GM12874 (cell line): ENCODE measurements at regions not wholly inside any gene's neighbourhood (a gene's known extent, or its start where the extent isn't known, plus 50 kb on each side); places are given as distances from the start of the nearest gene placed in this dataset.

ENCODE experiments used
- CTCF ChIP-seq: IDR thresholded peaks from 2 replicates; pipeline ENCODE4 v1.5.1; 2011; ENCODE audit warnings: low read depth, mild to moderate bottlenecking, control low read depth, low read length, moderate library complexity; ENCODE audit not compliant: insufficient read depth

GRCh38 chr2:21244161-21244560 is 120.4 kb downstream of the TDRD15 start:
- TF ChIP-seq CTCF: no peak

- no peak for TF ChIP-seq CTCF
These were observed 121.8 kb downstream of the TDRD15 start for GRCh38 chr2:21245565-21245964.

GRCh38 chr2:21249367-21249766 is 125.6 kb downstream of the TDRD15 start:
- no peak for TF ChIP-seq CTCF

GRCh38 chr2:21250673-21251072 is 126.9 kb downstream of the TDRD15 start:
- no peak for TF ChIP-seq CTCF

- no peak for TF ChIP-seq CTCF
These were observed 127.6 kb downstream of the TDRD15 start for GRCh38 chr2:21251216-21251980.

GRCh38 chr2:21253311-21254027 is 129.7 kb downstream of the TDRD15 start:
- no peak for TF ChIP-seq CTCF

- TF ChIP-seq CTCF: no peak
These were observed 130.6 kb downstream of the TDRD15 start for GRCh38 chr2:21254170-21254965.
